ENCODE measurements at regions not wholly inside any gene's neighbourhood (a gene's known extent, or its start where the extent isn't known, plus 50 kb on each side); places are given as distances from the start of the nearest gene placed in this dataset.
"Not testable (repeated sequence)": the region's sequence is repeated elsewhere in the genome, so short reads cannot be mapped to it uniquely, and the experiment has no call there.

- H3K27me3 ChIP-seq (ENCODE audit: insufficient read depth, low read depth), result no peaks in the 10 kb centered on the region
- CTCF ChIA-PET, result no interaction called here
- H3F3A ChIP-seq (ENCODE audit: insufficient read depth, low read depth), result peaks cover 32% of the 10 kb centered on the region
- H3K9me2 ChIP-seq (ENCODE audit: insufficient read depth), result no peaks in the 10 kb centered on the region
- H3K36me3 ChIP-seq (ENCODE audit: low read depth), result peaks cover 53% of the 10 kb centered on the region
- H3K4me2 ChIP-seq, result no peak overlapping the region
- H3K9me3 ChIP-seq (ENCODE audit: insufficient read depth, low read depth), result no peaks in the 10 kb centered on the region
- no peak for DNase-seq
- no peak overlapping the region for H3K27ac ChIP-seq
- TF ChIP-seq EZH2 (IDR thresholded peaks at IDR 0.05; ENCODE audit: low read depth) (no peak), CTCF (conservative IDR thresholded peaks at IDR 0.05) (no peak)
- BruUV-seq (replicated peaks), result no TSS peak
- POLR2A ChIA-PET (ENCODE audit: unreplicated experiment), result no interaction called here
- H4K20me1 ChIP-seq (ENCODE audit: insufficient read depth), result no peaks in the 10 kb centered on the region
- H3K4me3 ChIP-seq, result no peak overlapping the region
- intact Hi-C loops (cut with micrococcal nuclease; ENCODE audit: unreplicated experiment), result no loop called here
- no peak overlapping the region for H2AFZ ChIP-seq
- H3K79me2 ChIP-seq (ENCODE audit: low read depth), result peaks cover 19% of the 10 kb centered on the region
- peaks cover 18% of the 10 kb centered on the region for H3K4me1 ChIP-seq (replicated peaks; ENCODE audit: insufficient read depth)
Measured at GRCh38 chr5:91307048-91307447, 76.1 kb downstream of the ARRDC3 start.

GRCh38 chr5:91306497-91306896 lies 76.6 kb downstream of the ARRDC3 start:
- Histone ChIP-seq H3K27ac (no peak overlapping the region), H3K9me3 (ENCODE audit: insufficient read depth, low read depth) (no peaks in the 10 kb centered on the region), H2AFZ (no peak overlapping the region), H3K4me2 (no peak overlapping the region), H3K36me3 (ENCODE audit: low read depth) (peaks cover 53% of the 10 kb centered on the region), H3K9me2 (ENCODE audit: insufficient read depth) (no peaks in the 10 kb centered on the region), H3F3A (ENCODE audit: insufficient read depth, low read depth) (peaks cover 34% of the 10 kb centered on the region), H3K4me1 (replicated peaks; ENCODE audit: insufficient read depth) (peaks cover 22% of the 10 kb centered on the region), H3K27me3 (ENCODE audit: insufficient read depth, low read depth) (no peaks in the 10 kb centered on the region), H3K79me2 (ENCODE audit: low read depth) (peaks cover 19% of the 10 kb centered on the region), H3K4me3 (no peak overlapping the region), H4K20me1 (ENCODE audit: insufficient read depth) (no peaks in the 10 kb centered on the region)
- TF ChIP-seq CTCF (conservative IDR thresholded peaks at IDR 0.05) (no peak), EZH2 (IDR thresholded peaks at IDR 0.05; ENCODE audit: low read depth) (no peak)
- intact Hi-C loops (cut with micrococcal nuclease; ENCODE audit: unreplicated experiment), result no loop called here
- no peak for DNase-seq
- ChIA-PET CTCF (no interaction called here), POLR2A (ENCODE audit: unreplicated experiment) (no interaction called here)
- BruUV-seq (replicated peaks), result no TSS peak

- H3K79me2 ChIP-seq (ENCODE audit: low read depth), result peaks cover 10% of the 10 kb centered on the region
- ChIA-PET CTCF (no interaction called here), POLR2A (ENCODE audit: unreplicated experiment) (no interaction called here)
- H3K4me2 ChIP-seq, result no peak overlapping the region
- peaks cover 44% of the 10 kb centered on the region for H3K36me3 ChIP-seq (ENCODE audit: low read depth)
- no peak overlapping the region for H3K27ac ChIP-seq
- no peak overlapping the region for H2AFZ ChIP-seq
- H4K20me1 ChIP-seq (ENCODE audit: insufficient read depth), result no peaks in the 10 kb centered on the region
- no peaks in the 10 kb centered on the region for H3K9me3 ChIP-seq (ENCODE audit: insufficient read depth, low read depth)
- H3F3A ChIP-seq (ENCODE audit: insufficient read depth, low read depth), result peaks cover 35% of the 10 kb centered on the region
- BruUV-seq (replicated peaks), result no TSS peak
- intact Hi-C loops (cut with micrococcal nuclease; ENCODE audit: unreplicated experiment), result no loop called here
- H3K4me3 ChIP-seq, result no peak overlapping the region
- TF ChIP-seq CTCF (conservative IDR thresholded peaks at IDR 0.05) (no peak), EZH2 (IDR thresholded peaks at IDR 0.05; ENCODE audit: low read depth) (no peak)
- H3K27me3 ChIP-seq (ENCODE audit: insufficient read depth, low read depth), result no peaks in the 10 kb centered on the region
- H3K4me1 ChIP-seq (replicated peaks; ENCODE audit: insufficient read depth), result peaks cover 17% of the 10 kb centered on the region
- no peak for DNase-seq
- H3K9me2 ChIP-seq (ENCODE audit: insufficient read depth), result no peaks in the 10 kb centered on the region
Measured at GRCh38 chr5:91305640-91306039, 77.5 kb downstream of the ARRDC3 start.

GRCh38 chr5:91304015-91304414 lies 79.1 kb downstream of the ARRDC3 start:
- POLR2A ChIA-PET (ENCODE audit: unreplicated experiment); H2AFZ ChIP-seq; H3K27me3 ChIP-seq (ENCODE audit: insufficient read depth, low read depth); H3K4me2 ChIP-seq; H4K20me1 ChIP-seq (ENCODE audit: insufficient read depth); DNase-seq; BruUV-seq (replicated peaks); H3K79me2 ChIP-seq (ENCODE audit: low read depth); H3K9me3 ChIP-seq (ENCODE audit: insufficient read depth, low read depth); CTCF ChIA-PET; intact Hi-C loops (cut with micrococcal nuclease; ENCODE audit: unreplicated experiment); H3K4me3 ChIP-seq; H3K9me2 ChIP-seq (ENCODE audit: insufficient read depth); H3K27ac ChIP-seq: not testable (repeated sequence)
- peaks cover 31% of the 10 kb centered on the region for H3K36me3 ChIP-seq (ENCODE audit: low read depth)
- peaks cover 47% of the 10 kb centered on the region for H3F3A ChIP-seq (ENCODE audit: insufficient read depth, low read depth)
- H3K4me1 ChIP-seq (replicated peaks; ENCODE audit: insufficient read depth), result peaks cover 14% of the 10 kb centered on the region; the same call in 1 of the 2 replicates
